IPS-15b (cell line): ENCODE measurements at regions not wholly inside any gene's neighbourhood (a gene's known extent, or its start where the extent isn't known, plus 50 kb on each side); places are given as distances from the start of the nearest gene placed in this dataset.

Source experiments
- H3K27me3 ChIP-seq: one replicate; pipeline ENCODE4 v1.6.1; 2013; ENCODE audit warnings: low read length; ENCODE audit not compliant: control insufficient read depth, insufficient read depth
- H3K36me3 ChIP-seq: one replicate; pipeline ENCODE4 v1.6.1; 2013; ENCODE audit warnings: low read length; ENCODE audit not compliant: control insufficient read depth, insufficient read depth
- H3K4me1 ChIP-seq: one replicate; pipeline ENCODE4 v1.6.1; 2013; ENCODE audit warnings: mild to moderate bottlenecking, low read length; ENCODE audit not compliant: control insufficient read depth, insufficient read depth
- H3K4me3 ChIP-seq: one replicate; pipeline ENCODE4 v1.5.1; 2013; ENCODE audit warnings: low read depth, low read length
- H3K9ac ChIP-seq: one replicate; pipeline ENCODE4 v1.6.1; 2013; ENCODE audit warnings: low read depth, mild to moderate bottlenecking, low read length
- H3K9me3 ChIP-seq: one replicate; pipeline ENCODE4 v1.6.1; 2013; ENCODE audit warnings: mild to moderate bottlenecking, low read length; ENCODE audit not compliant: control insufficient read depth, insufficient read depth

DNA sequence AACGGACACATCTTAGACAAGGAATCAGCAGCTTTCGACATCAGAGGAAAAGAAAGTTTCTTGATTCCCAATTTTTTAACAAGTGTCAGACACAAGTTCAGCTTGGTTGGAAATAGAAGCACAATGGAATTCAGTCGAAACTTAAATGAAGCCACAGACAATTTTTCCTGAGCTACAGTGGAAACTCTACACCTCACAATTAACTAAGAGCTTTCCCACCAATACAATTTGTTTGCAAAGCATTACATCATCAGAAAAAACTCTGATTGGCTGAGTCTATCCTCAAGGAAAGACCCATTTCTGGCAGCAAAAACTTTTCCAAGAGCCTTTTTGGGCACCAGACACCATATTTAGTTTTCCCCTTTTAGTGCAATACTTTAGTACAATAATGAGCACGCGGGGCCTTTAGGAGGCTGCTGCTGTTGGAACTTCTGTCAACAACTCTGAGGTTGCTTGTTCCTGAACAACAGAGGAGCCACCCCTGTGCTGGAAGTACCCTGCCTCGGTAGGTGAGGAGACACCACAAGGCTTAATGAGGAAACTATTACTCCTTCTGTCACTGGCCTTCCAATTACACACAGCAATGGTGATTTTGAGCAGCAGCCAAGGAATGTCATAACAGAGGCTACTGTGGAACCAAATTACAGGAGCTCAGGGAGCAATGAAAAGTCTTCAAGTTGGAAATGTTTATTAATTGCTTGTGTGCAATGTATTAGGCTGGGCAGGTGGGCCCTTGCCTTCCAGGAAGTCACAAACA lies 61.9 kb upstream of the BARX2 start:
- no peak overlapping the region for H3K9ac ChIP-seq

GRCh38 chr11:129312730-129313503 lies 62.7 kb upstream of the BARX2 start:
- Histone ChIP-seq H3K4me1 (peaks cover 2% of the 10 kb centered on the region), H3K27me3 (no peaks in the 10 kb centered on the region), H3K36me3 (no peaks in the 10 kb centered on the region), H3K9ac (no peak overlapping the region), H3K9me3 (no peaks in the 10 kb centered on the region), H3K4me3 (no peak overlapping the region)

More for the DNA sequence above, 61.9 kb upstream of the BARX2 start:
- Histone ChIP-seq H3K9me3 (no peaks in the 10 kb centered on the region), H3K36me3 (no peaks in the 10 kb centered on the region), H3K27me3 (no peaks in the 10 kb centered on the region), H3K4me1 (peaks cover 3% of the 10 kb centered on the region), H3K4me3 (no peak overlapping the region)

- Histone ChIP-seq H3K9me3 (no peaks in the 10 kb centered on the region), H3K36me3 (no peaks in the 10 kb centered on the region), H3K4me1 (peaks cover 2% of the 10 kb centered on the region), H3K4me3 (no peak overlapping the region), H3K27me3 (no peaks in the 10 kb centered on the region), H3K9ac (no peak overlapping the region)
These were observed 67.3 kb upstream of the BARX2 start for GRCh38 chr11:129308241-129308865.

- H3K36me3 ChIP-seq = no peaks in the 10 kb centered on the region
- H3K4me1 ChIP-seq = no peaks in the 10 kb centered on the region
- H3K9ac ChIP-seq = no peak overlapping the region
- H3K9me3 ChIP-seq = no peaks in the 10 kb centered on the region
- no peak overlapping the region for H3K4me3 ChIP-seq
- no peaks in the 10 kb centered on the region for H3K27me3 ChIP-seq
These were observed 68.5 kb upstream of the BARX2 start for GRCh38 chr11:129307162-129307561.

DNA sequence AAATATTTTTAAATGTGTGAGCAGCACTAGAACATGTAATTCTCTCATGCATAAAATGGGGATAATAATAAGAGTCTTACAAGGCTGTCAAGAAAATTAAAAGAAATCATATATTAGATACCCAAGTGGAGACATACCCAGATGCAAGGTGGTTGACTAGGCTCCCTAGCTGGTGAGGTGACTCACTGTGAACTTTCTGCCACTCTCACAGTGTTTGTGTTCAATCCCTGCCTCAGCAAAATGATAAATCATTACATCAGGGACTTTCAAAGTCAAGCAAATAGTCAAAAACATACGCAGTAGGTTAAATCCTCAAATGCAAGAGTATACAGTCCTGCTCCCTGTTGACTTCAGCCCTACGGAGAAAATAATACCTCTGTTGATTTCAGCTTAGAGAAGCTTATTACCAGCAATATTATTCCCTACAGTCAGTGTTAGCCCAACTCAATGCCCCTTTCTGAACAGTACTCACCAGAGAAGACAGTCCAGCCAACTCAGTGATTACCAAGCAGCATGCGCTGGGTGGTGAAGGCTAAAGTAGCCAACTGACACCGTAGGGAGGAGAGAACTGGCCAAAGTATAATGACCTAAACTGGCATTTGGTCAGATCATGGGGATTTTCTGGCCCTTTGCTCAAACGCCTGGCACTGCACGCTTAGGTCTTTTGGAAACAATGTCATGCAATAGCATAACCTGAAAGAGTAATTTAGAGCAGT lies 73.1 kb upstream of the BARX2 start:
- Histone ChIP-seq H3K9ac (no peak overlapping the region), H3K36me3 (no peaks in the 10 kb centered on the region), H3K4me1 (no peaks in the 10 kb centered on the region), H3K9me3 (no peaks in the 10 kb centered on the region), H3K4me3 (no peak overlapping the region), H3K27me3 (no peaks in the 10 kb centered on the region)

- no peak overlapping the region for H3K4me3 ChIP-seq
- no peaks in the 10 kb centered on the region for H3K36me3 ChIP-seq
- H3K4me1 ChIP-seq = no peaks in the 10 kb centered on the region
- no peaks in the 10 kb centered on the region for H3K27me3 ChIP-seq
- H3K9ac ChIP-seq = no peak overlapping the region
- H3K9me3 ChIP-seq = no peaks in the 10 kb centered on the region
These were observed 75.5 kb upstream of the BARX2 start for GRCh38 chr11:129300099-129300498.

DNA sequence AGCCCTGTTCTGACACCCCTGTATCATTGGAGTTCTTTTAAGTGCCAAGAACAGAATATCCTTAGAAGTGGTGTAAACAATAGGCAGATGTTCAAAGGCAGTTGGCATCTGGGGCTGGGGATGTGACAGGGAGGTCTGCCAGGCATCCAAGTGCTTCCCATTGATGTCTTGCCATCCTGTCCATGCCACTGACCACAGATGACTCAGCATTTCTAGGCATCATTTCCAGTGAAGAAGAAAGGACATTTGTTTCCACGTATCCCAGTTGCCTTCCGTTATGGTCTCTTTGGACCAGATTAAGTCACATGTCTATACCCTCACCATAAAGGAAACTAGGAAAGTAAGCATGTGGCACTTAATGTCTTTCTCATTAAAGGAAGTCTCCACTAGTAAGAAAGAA lies 76.7 kb upstream of the BARX2 start:
- no peaks in the 10 kb centered on the region for H3K27me3 ChIP-seq
- H3K9ac ChIP-seq = no peak overlapping the region
- no peaks in the 10 kb centered on the region for H3K4me1 ChIP-seq
- H3K9me3 ChIP-seq = no peaks in the 10 kb centered on the region
- H3K4me3 ChIP-seq = no peak overlapping the region
- no peaks in the 10 kb centered on the region for H3K36me3 ChIP-seq

DNA sequence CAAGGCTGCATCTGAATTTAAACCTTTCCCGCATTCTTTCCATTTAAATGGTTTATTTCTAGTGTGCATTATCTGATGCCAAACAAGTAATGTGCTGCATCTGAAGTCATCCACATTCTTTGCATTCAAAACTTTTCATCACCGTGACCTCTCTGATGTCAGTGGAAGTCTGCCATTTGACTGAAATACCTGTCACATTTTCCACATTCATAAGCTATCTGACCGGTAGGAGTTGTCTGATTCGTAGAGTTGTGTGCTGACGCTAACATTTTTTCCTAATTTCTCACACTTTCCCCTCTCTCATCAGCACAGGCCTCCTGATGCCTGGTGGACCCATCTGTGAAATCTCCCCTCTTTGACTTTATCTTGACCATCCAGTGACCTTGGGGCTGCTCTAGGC lies 79.9 kb upstream of the BARX2 start:
- Histone ChIP-seq H3K9ac (no peak overlapping the region), H3K9me3 (no peaks in the 10 kb centered on the region), H3K36me3 (no peaks in the 10 kb centered on the region), H3K4me1 (peaks cover 3% of the 10 kb centered on the region), H3K27me3 (no peaks in the 10 kb centered on the region), H3K4me3 (no peak overlapping the region)

GRCh38 chr11:129292771-129293170 lies 82.9 kb upstream of the BARX2 start:
- Histone ChIP-seq H3K9me3 (no peaks in the 10 kb centered on the region), H3K4me1 (peaks cover 3% of the 10 kb centered on the region), H3K9ac (no peak overlapping the region), H3K4me3 (no peak overlapping the region), H3K36me3 (no peaks in the 10 kb centered on the region), H3K27me3 (no peaks in the 10 kb centered on the region)

DNA sequence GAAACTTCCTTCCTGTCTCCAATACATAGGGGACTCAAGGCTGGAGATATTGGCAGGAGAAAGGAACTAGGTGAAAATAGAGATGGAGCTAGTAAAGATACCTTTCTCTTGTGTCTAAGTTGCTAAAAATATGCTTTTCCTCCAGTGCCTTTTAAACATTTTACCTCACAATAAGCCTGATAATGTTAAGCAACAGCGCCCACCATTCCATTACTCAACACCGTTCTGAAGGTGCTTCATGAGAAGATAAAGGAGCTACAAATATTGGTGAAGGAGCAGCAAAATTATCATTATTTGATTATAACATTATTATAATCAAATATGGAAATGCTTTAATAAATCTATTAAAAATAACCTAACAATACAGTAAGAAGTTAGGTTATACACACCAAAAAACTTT lies 83.6 kb upstream of the BARX2 start:
- H3K36me3 ChIP-seq = no peaks in the 10 kb centered on the region
- H3K27me3 ChIP-seq = no peaks in the 10 kb centered on the region
- no peaks in the 10 kb centered on the region for H3K9me3 ChIP-seq
- H3K4me3 ChIP-seq = no peak overlapping the region
- H3K4me1 ChIP-seq = peaks cover 3% of the 10 kb centered on the region
- no peak overlapping the region for H3K9ac ChIP-seq

GRCh38 chr11:129291546-129291945 lies 84.1 kb upstream of the BARX2 start:
- Histone ChIP-seq H3K9me3 (no peaks in the 10 kb centered on the region), H3K27me3 (no peaks in the 10 kb centered on the region), H3K4me3 (no peak overlapping the region), H3K36me3 (no peaks in the 10 kb centered on the region), H3K9ac (no peak overlapping the region), H3K4me1 (peaks cover 3% of the 10 kb centered on the region)
